Neural cell (in vitro differentiated cells): ENCODE measurements at regions not wholly inside any gene's neighbourhood (a gene's known extent, or its start where the extent isn't known, plus 50 kb on each side); places are given as distances from the start of the nearest gene placed in this dataset.

Experiments used
- H2AFZ ChIP-seq: fragments of 200-600, 300-800 bp; sonication (generic), shearing (Covaris generic); 2 replicates; pipeline ENCODE4 v1.6.0; 2014; ENCODE audit warnings: low read depth, mild to moderate bottlenecking, antibody characterized with exemption, low read length, moderate library complexity
- H3F3A ChIP-seq: fragments of 200-600 bp; shearing (Covaris generic); 2 replicates; pipeline ENCODE4 v1.6.1; 2016; ENCODE audit warnings: mild to moderate bottlenecking, moderate library complexity, mixed read lengths, antibody characterized with exemption, low read length; ENCODE audit not compliant: insufficient read depth, poor library complexity, severe bottlenecking
- H3K27ac ChIP-seq: fragments of 200-600, 300-800 bp; sonication (generic), shearing (Covaris generic); 2 replicates; pipeline ENCODE4 v1.5.1; 2014; ENCODE audit warnings: mild to moderate bottlenecking, low read length, moderate library complexity
- H3K27me3 ChIP-seq: fragments of 300-800, 200-600 bp; sonication (generic), shearing (Covaris generic); 2 replicates; pipeline ENCODE4 v1.6.0; 2014; ENCODE audit warnings: mild to moderate bottlenecking, low read depth, low read length, moderate library complexity; ENCODE audit not compliant: insufficient read depth
- H3K36me3 ChIP-seq: fragments of 300-800, 200-600 bp; sonication (generic), shearing (Covaris generic); 2 replicates; pipeline ENCODE4 v1.5.1; 2014; ENCODE audit warnings: mild to moderate bottlenecking, antibody characterized with exemption, low read length, moderate library complexity; ENCODE audit not compliant: insufficient read depth
- H3K4me2 ChIP-seq: fragments of 300-800, 200-600 bp; sonication (generic), shearing (Covaris generic); 2 replicates; pipeline ENCODE4 v1.6.0; 2014; ENCODE audit warnings: mild to moderate bottlenecking, low read length
- H3K4me3 ChIP-seq: fragments of 300-800, 200-600 bp; sonication (generic), shearing (Covaris generic); 2 replicates; pipeline ENCODE4 v1.5.1; 2014; ENCODE audit warnings: mild to moderate bottlenecking, low read length, moderate library complexity
- H3K79me2 ChIP-seq: fragments of 200-600 bp; shearing (Covaris generic); replicated peaks from 2 replicates; pipeline ENCODE4 v1.6.0; 2014; ENCODE audit warnings: mild to moderate bottlenecking, low read length, moderate library complexity; ENCODE audit not compliant: insufficient read depth
- H3K9ac ChIP-seq: fragments of 300-800, 200-600 bp; sonication (generic), shearing (Covaris generic); 2 replicates; pipeline ENCODE4 v1.6.1; 2016; ENCODE audit warnings: mild to moderate bottlenecking, low read length, mixed read lengths
- H3K9me2 ChIP-seq: fragments of 200-600 bp; shearing (Covaris generic); 2 replicates; pipeline ENCODE4 v1.6.1; 2016; ENCODE audit warnings: mild to moderate bottlenecking, low read length, mixed read lengths; ENCODE audit not compliant: insufficient read depth
- H3K9me3 ChIP-seq: fragments of 200-600, 300-800 bp; sonication (generic), shearing (Covaris generic); 2 replicates; pipeline ENCODE4 v1.6.1; 2016; ENCODE audit warnings: mild to moderate bottlenecking, mixed run types, low read length, moderate library complexity, mixed read lengths
- H4K20me1 ChIP-seq: fragments of 200-600 bp; shearing (Covaris generic); 2 replicates; pipeline ENCODE4 v1.6.1; 2016; ENCODE audit warnings: mild to moderate bottlenecking, mixed run types; ENCODE audit not compliant: insufficient read depth
- EP300 ChIP-seq: fragments of 450-650 bp; conservative IDR thresholded peaks from 2 replicates; pipeline ENCODE4 v1.6.1; 2014; ENCODE audit warnings: antibody characterized with exemption, mild to moderate bottlenecking, moderate library complexity; ENCODE audit not compliant: poor library complexity, severe bottlenecking
- EZH2 ChIP-seq: fragments of 200-600, 300-800 bp; shearing (Covaris generic), sonication (generic); IDR thresholded peaks from 2 replicates; pipeline ENCODE4 v1.6.1; 2014; ENCODE audit warnings: antibody characterized with exemption, low read length, borderline replicate concordance, mild to moderate bottlenecking; ENCODE audit not compliant: insufficient read depth, poor library complexity, severe bottlenecking
- RAD21 ChIP-seq: fragments of 450-650 bp; conservative IDR thresholded peaks from 2 replicates; pipeline ENCODE4 v1.6.1; 2014; ENCODE audit warnings: antibody characterized with exemption, mild to moderate bottlenecking, moderate library complexity
- REST ChIP-seq: IDR thresholded peaks from 2 replicates; pipeline ENCODE4 v1.6.1; 2012; ENCODE audit warnings: borderline replicate concordance
- SMC3 ChIP-seq: fragments of 450-650 bp; conservative IDR thresholded peaks from 2 replicates; pipeline ENCODE4 v1.6.1; 2014; ENCODE audit warnings: antibody characterized with exemption, mild to moderate bottlenecking, moderate library complexity; ENCODE audit not compliant: poor library complexity
- TAF1 ChIP-seq: IDR thresholded peaks from 2 replicates; pipeline ENCODE4 v1.6.1; 2012; ENCODE audit warnings: low read depth
- TF ChIP-seq, protein P1 (sequence below): fragments of 450-650 bp; IDR thresholded peaks from 2 replicates; pipeline ENCODE4 v1.5.1; 2014; ENCODE audit warnings: antibody characterized with exemption, mild to moderate bottlenecking, moderate library complexity; ENCODE audit not compliant: poor library complexity, severe bottlenecking

DNA sequence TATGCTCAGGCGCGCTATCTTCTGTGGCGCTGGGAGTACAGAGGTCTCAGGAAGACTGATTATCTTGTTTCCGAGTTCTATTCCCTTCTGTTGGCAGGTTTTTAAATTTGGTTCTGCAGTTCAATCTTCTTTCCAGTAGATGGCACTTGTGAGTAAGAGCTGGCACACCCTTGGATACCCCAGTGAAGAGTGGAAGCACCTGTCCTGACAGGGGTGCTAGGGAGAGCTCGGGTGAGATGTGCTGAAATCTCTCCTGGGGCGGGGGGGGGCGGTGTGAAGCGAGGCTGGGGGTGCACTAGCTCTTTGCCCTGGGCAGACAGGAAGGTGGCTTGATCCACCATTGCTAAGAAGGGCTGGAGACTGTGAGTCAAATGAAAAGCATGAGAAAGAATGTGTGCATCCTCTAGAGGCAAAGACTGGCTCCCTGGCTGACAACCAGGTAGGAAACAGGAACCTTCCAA, 679.9 kb upstream of the CCDC179 start:
- TF ChIP-seq, protein P1, sequence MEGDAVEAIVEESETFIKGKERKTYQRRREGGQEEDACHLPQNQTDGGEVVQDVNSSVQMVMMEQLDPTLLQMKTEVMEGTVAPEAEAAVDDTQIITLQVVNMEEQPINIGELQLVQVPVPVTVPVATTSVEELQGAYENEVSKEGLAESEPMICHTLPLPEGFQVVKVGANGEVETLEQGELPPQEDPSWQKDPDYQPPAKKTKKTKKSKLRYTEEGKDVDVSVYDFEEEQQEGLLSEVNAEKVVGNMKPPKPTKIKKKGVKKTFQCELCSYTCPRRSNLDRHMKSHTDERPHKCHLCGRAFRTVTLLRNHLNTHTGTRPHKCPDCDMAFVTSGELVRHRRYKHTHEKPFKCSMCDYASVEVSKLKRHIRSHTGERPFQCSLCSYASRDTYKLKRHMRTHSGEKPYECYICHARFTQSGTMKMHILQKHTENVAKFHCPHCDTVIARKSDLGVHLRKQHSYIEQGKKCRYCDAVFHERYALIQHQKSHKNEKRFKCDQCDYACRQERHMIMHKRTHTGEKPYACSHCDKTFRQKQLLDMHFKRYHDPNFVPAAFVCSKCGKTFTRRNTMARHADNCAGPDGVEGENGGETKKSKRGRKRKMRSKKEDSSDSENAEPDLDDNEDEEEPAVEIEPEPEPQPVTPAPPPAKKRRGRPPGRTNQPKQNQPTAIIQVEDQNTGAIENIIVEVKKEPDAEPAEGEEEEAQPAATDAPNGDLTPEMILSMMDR: peak; percentile 54
- TF ChIP-seq SMC3: peak; percentile 44
- no peak for TF ChIP-seq REST
- TF ChIP-seq RAD21: peak; percentile 51
- H3K4me2 ChIP-seq: no peak overlapping the region

DNA sequence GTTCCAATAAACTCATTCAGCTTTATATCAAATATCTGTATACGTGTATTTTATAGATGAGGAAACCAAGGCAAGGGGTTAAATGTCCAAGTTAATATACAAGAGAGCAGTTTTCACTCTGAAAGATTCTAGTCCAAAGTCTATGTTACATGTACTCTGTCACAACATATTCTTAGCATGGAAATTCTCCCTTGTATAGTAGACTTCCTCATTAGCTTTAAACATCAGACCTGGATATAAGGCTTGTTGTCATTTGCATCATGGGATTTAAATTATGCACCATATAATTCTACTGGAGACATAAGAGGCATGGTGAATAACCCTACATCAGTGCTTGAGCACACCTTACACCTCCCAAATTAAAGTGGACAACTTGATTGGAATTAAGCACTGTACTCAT, 681.9 kb upstream of the CCDC179 start:
- H4K20me1 ChIP-seq: no peaks in the 10 kb centered on the region
- no peaks in the 10 kb centered on the region for H3K9me2 ChIP-seq
- no peak overlapping the region for H3K9ac ChIP-seq
- H3K27me3 ChIP-seq: no peaks in the 10 kb centered on the region
- no peak for TF ChIP-seq RAD21
- TF ChIP-seq TAF1: no peak
- TF ChIP-seq EZH2: no peak
- no peak for TF ChIP-seq SMC3
- TF ChIP-seq, protein P1: no peak
- TF ChIP-seq EP300: no peak
- H3F3A ChIP-seq: no peaks in the 10 kb centered on the region
- no peaks in the 10 kb centered on the region for H3K36me3 ChIP-seq
- H2AFZ ChIP-seq: no peak overlapping the region
- no peak overlapping the region for H3K4me3 ChIP-seq
- peaks cover 6% of the 10 kb centered on the region for H3K9me3 ChIP-seq
- no peaks in the 10 kb centered on the region for H3K79me2 ChIP-seq
- H3K27ac ChIP-seq: no peak overlapping the region
- no peak overlapping the region for H3K4me2 ChIP-seq

More for the DNA sequence above, 679.9 kb upstream of the CCDC179 start:
- no peaks in the 10 kb centered on the region for H3K36me3 ChIP-seq
- no peaks in the 10 kb centered on the region for H3F3A ChIP-seq
- peaks cover 10% of the 10 kb centered on the region for H3K9me3 ChIP-seq
- H3K79me2 ChIP-seq: no peaks in the 10 kb centered on the region
- H3K9ac ChIP-seq: no peak overlapping the region
- H3K9me2 ChIP-seq: no peaks in the 10 kb centered on the region
- H2AFZ ChIP-seq: no peak overlapping the region
- H3K4me3 ChIP-seq: no peak overlapping the region
- H3K27ac ChIP-seq: no peak overlapping the region
- H3K27me3 ChIP-seq: no peaks in the 10 kb centered on the region
- no peaks in the 10 kb centered on the region for H4K20me1 ChIP-seq
